Esophagus muscularis mucosa (tissue), 4 donors: ENCODE measurements at regions not wholly inside any gene's neighbourhood (a gene's known extent, or its start where the extent isn't known, plus 50 kb on each side); places are given as distances from the start of the nearest gene placed in this dataset.

Source experiments
- EP300 ChIP-seq: sonication (generic); formaldehyde crosslinking; IDR thresholded peaks from one replicate; pipeline ENCODE4 v1.6.1; 2017; ENCODE audit warnings: antibody characterized with exemption
- POLR2A ChIP-seq: fragments of 450-650 bp; IDR thresholded peaks from one replicate; pipeline ENCODE4 v1.6.1; 2017; ENCODE audit warnings: antibody characterized with exemption, moderate library complexity, mild to moderate bottlenecking, low read depth
- POLR2AphosphoS5 ChIP-seq, 2 donors: sonication (generic); formaldehyde crosslinking; IDR thresholded peaks; one replicate each; pipeline ENCODE4 v1.6.1; 2017; ENCODE audit warnings: antibody characterized with exemption in 2 of 2
- TF ChIP-seq, protein P1 (sequence below), 3 experiments: fragments of 200-600 bp in 2 of 3; fragments of 450-650 bp in 1 of 3; sonication (generic) in 2 of 3; IDR thresholded peaks; one replicate each; pipeline ENCODE4 v1.5.1; 2017 to 2019; ENCODE audit warnings: antibody characterized with exemption in 3 of 3, mild to moderate bottlenecking in 2 of 3, moderate library complexity in 1 of 3

DNA sequence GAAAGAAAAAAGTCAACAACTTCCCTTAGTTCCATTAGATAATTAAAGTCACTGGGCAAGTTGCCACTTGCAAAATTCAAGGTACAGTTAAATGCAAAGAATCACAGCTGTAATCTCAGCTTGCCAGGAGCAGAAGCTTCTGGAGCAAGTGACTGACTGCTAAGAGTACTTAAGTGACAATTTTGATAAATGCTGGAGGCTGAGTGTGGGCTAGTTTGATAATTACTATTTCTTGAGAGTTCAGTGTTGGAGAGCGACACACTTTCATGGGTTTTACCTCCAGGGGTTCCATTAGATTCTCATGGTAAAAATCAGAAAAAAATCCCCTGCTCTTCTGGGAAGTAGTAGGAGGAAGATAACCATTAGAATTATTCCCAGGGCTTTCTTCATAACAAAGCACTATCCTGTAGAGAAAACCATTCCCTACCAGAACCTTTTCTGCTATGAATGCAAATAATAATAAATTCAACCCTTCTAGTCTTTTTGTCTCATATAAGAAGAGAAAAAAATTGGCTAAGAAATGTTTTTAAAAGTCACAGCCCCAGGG lies 486.3 kb downstream of the POM121L12 start:
- TF ChIP-seq, protein P1, sequence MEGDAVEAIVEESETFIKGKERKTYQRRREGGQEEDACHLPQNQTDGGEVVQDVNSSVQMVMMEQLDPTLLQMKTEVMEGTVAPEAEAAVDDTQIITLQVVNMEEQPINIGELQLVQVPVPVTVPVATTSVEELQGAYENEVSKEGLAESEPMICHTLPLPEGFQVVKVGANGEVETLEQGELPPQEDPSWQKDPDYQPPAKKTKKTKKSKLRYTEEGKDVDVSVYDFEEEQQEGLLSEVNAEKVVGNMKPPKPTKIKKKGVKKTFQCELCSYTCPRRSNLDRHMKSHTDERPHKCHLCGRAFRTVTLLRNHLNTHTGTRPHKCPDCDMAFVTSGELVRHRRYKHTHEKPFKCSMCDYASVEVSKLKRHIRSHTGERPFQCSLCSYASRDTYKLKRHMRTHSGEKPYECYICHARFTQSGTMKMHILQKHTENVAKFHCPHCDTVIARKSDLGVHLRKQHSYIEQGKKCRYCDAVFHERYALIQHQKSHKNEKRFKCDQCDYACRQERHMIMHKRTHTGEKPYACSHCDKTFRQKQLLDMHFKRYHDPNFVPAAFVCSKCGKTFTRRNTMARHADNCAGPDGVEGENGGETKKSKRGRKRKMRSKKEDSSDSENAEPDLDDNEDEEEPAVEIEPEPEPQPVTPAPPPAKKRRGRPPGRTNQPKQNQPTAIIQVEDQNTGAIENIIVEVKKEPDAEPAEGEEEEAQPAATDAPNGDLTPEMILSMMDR (IDR thresholded peaks at IDR 0.05) = no peak
- no peak for TF ChIP-seq POLR2A
- no peak for TF ChIP-seq EP300
- no peak for TF ChIP-seq POLR2AphosphoS5 (IDR thresholded peaks at IDR 0.05)
